Smooth muscle cell (in vitro differentiated cells): ENCODE measurements at regions not wholly inside any gene's neighbourhood (a gene's known extent, or its start where the extent isn't known, plus 50 kb on each side); places are given as distances from the start of the nearest gene placed in this dataset.

Experiments
- DNase-seq: peaks from one replicate; lab custom pipeline; 2025; ENCODE audit not compliant: unreplicated experiment; lab: John Stamatoyannopoulos, UW
- H2AFZ ChIP-seq: fragments of 200-600 bp; sonication (generic); 2 replicates; pipeline ENCODE4 v1.6.0; 2016; ENCODE audit warnings: antibody characterized with exemption, low read depth, mild to moderate bottlenecking
- H3F3A ChIP-seq: fragments of 200-600 bp; sonication (generic); 2 replicates; pipeline ENCODE4 v1.6.0; 2017; ENCODE audit warnings: antibody characterized with exemption, low read depth
- H3K27ac ChIP-seq: fragments of 200-600 bp; sonication (generic); 2 replicates; pipeline ENCODE4 v1.5.1; 2016; ENCODE audit warnings: low read depth, mild to moderate bottlenecking
- H3K27me3 ChIP-seq: fragments of 200-600 bp; sonication (generic); 2 replicates; pipeline ENCODE4 v1.6.1; 2016; ENCODE audit warnings: low read depth, mild to moderate bottlenecking
- H3K36me3 ChIP-seq: fragments of 200-600 bp; sonication (generic); 2 replicates; pipeline ENCODE4 v1.5.1; 2016; ENCODE audit warnings: low read depth
- H3K4me1 ChIP-seq: fragments of 200-600 bp; sonication (generic); 2 replicates; pipeline ENCODE4 v1.5.1; 2016; ENCODE audit warnings: low read depth
- H3K4me2 ChIP-seq: fragments of 200-600 bp; sonication (generic); 2 replicates; pipeline ENCODE4 v1.6.0; 2016; ENCODE audit warnings: mild to moderate bottlenecking
- H3K4me3 ChIP-seq: fragments of 200-600 bp; sonication (generic); 2 replicates; pipeline ENCODE4 v1.5.1; 2016; ENCODE audit warnings: mild to moderate bottlenecking
- H3K79me2 ChIP-seq: fragments of 200-600 bp; sonication (generic); 2 replicates; pipeline ENCODE4 v1.6.0; 2016; ENCODE audit warnings: low read depth, mild to moderate bottlenecking
- H3K9ac ChIP-seq: fragments of 200-600 bp; sonication (generic); 2 replicates; pipeline ENCODE4 v1.6.0; 2016; ENCODE audit warnings: low read depth
- H3K9me3 ChIP-seq: fragments of 200-600 bp; sonication (generic); replicated peaks from 2 replicates; pipeline ENCODE4 v1.5.1; 2016; ENCODE audit warnings: low read depth
- H4K20me1 ChIP-seq: fragments of 200-600 bp; sonication (generic); 2 replicates; pipeline ENCODE4 v1.6.0; 2016; ENCODE audit warnings: low read depth
- CTCF ChIP-seq: fragments of 200-600 bp; sonication (generic); IDR thresholded peaks from 2 replicates; pipeline ENCODE4 v1.5.1; 2017; ENCODE audit warnings: borderline replicate concordance, mild to moderate bottlenecking, antibody characterized with exemption; ENCODE audit not compliant: insufficient read depth, poor library complexity, severe bottlenecking
- WGBS: methylation state at CpG from one replicate; pipeline ENCODE4 v1.1.7; 2016; ENCODE audit warnings: low lambda C conversion rate; 5-methylcytosine and 5-hydroxymethylcytosine counted together

GRCh38 chr21:16942703-16943102 is 570.1 kb upstream of the CXADR start:
- Histone ChIP-seq H3K27me3 (no peaks in the 10 kb centered on the region), H3K4me1 (no peaks in the 10 kb centered on the region)
- 40% methylated on average over 4 of the region's 4 CpGs for WGBS

GRCh38 chr21:16943231-16943630 is 569.6 kb upstream of the CXADR start:
- Histone ChIP-seq H3K9me3 (no peaks in the 10 kb centered on the region), H3K4me2 (no peak overlapping the region), H3K79me2 (no peaks in the 10 kb centered on the region), H3K27ac (no peak overlapping the region), H3K27me3 (no peaks in the 10 kb centered on the region), H4K20me1 (no peaks in the 10 kb centered on the region), H3F3A (no peaks in the 10 kb centered on the region), H3K4me1 (no peaks in the 10 kb centered on the region), H3K9ac (no peak overlapping the region), H2AFZ (no peak overlapping the region), H3K4me3 (no peak overlapping the region), H3K36me3 (no peaks in the 10 kb centered on the region)
- TF ChIP-seq CTCF = no peak
- DNase-seq = no peak

More at GRCh38 chr21:16942703-16943102, 570.1 kb upstream of the CXADR start:
- Histone ChIP-seq H3K4me2 (no peak overlapping the region), H3K27ac (no peak overlapping the region), H4K20me1 (no peaks in the 10 kb centered on the region), H3K36me3 (no peaks in the 10 kb centered on the region), H3K4me3 (no peak overlapping the region), H2AFZ (no peak overlapping the region), H3K9me3 (no peaks in the 10 kb centered on the region), H3F3A (no peaks in the 10 kb centered on the region), H3K79me2 (no peaks in the 10 kb centered on the region), H3K9ac (no peak overlapping the region)
- DNase-seq = no peak
- no peak for TF ChIP-seq CTCF

GRCh38 chr21:16945580-16945979 is 567.3 kb upstream of the CXADR start:
- Histone ChIP-seq H4K20me1 (no peaks in the 10 kb centered on the region), H3K27ac (no peak overlapping the region), H3K36me3 (no peaks in the 10 kb centered on the region), H3K9me3 (no peaks in the 10 kb centered on the region), H3K4me1 (no peaks in the 10 kb centered on the region), H3F3A (no peaks in the 10 kb centered on the region), H3K4me3 (no peak overlapping the region), H3K4me2 (no peak overlapping the region), H3K27me3 (no peaks in the 10 kb centered on the region), H3K9ac (no peak overlapping the region), H3K79me2 (no peaks in the 10 kb centered on the region), H2AFZ (no peak overlapping the region)
- no peak for TF ChIP-seq CTCF
- whole genome bisulfite sequencing = 94% methylated on average over 3 of the region's 3 CpGs
- DNase-seq = no peak

- Histone ChIP-seq H3K27me3 (no peaks in the 10 kb centered on the region), H3K9ac (no peak overlapping the region), H3K79me2 (no peaks in the 10 kb centered on the region), H3K36me3 (no peaks in the 10 kb centered on the region), H3K4me2 (no peak overlapping the region), H4K20me1 (no peaks in the 10 kb centered on the region), H3K4me1 (no peaks in the 10 kb centered on the region), H3K9me3 (no peaks in the 10 kb centered on the region), H3F3A (no peaks in the 10 kb centered on the region), H3K27ac (no peak overlapping the region), H2AFZ (no peak overlapping the region), H3K4me3 (no peak overlapping the region)
- TF ChIP-seq CTCF = no peak
- no peak for DNase-seq
Measured at GRCh38 chr21:16956824-16957223, 556.0 kb upstream of the CXADR start.
